ENCODE measurements at regions not wholly inside any gene's neighbourhood (a gene's known extent, or its start where the extent isn't known, plus 50 kb on each side); places are given as distances from the start of the nearest gene placed in this dataset.

GRCh38 chr13:76335463-76335862 is 550.7 kb downstream of the KCTD12 start (continued):
- TF ChIP-seq REST (IDR thresholded peaks at IDR 0.05): no peak
- no peak for TF ChIP-seq FOXA2 (IDR thresholded peaks at IDR 0.05)
- TF ChIP-seq HNF4A (conservative IDR thresholded peaks at IDR 0.05): no peak

- H3K9me3 ChIP-seq (ENCODE audit: control insufficient read depth in 4 of 4, low read length in 3 of 4): peaks cover 0 to 6% (median 0%) of the 10 kb centered on the region in 4 donors
- TF ChIP-seq RXRA (IDR thresholded peaks at IDR 0.05): no peak
- H3K27me3 ChIP-seq (ENCODE audit: control insufficient read depth in 4 of 4, insufficient read depth in 4 of 4, low read length in 3 of 4): no peaks in the 10 kb centered on the region
- H3K27ac ChIP-seq (ENCODE audit: low read depth in 1 of 2, low read length in 2 of 2): no peak overlapping the region
- no peak for DNase-seq (ENCODE audit: low spot score)
- H3K9ac ChIP-seq (ENCODE audit: low read depth in 1 of 2, low read length in 2 of 2): no peak overlapping the region
- no peaks in the 10 kb centered on the region for H3K36me3 ChIP-seq (ENCODE audit: control insufficient read depth in 4 of 4, insufficient read depth in 3 of 4, low read depth in 1 of 4, low read length in 3 of 4)
- 45% methylated on average over 1 of the region's 1 CpG for WGBS
- H3K4me3 ChIP-seq (ENCODE audit: low read depth in 1 of 3, low read length in 3 of 3): no peak overlapping the region
- H3K4me1 ChIP-seq (ENCODE audit: control insufficient read depth in 4 of 4, insufficient read depth in 4 of 4, low read length in 3 of 4): no peaks in the 10 kb centered on the region
These were observed 554.1 kb downstream of the KCTD12 start for GRCh38 chr13:76331943-76332712.

- no peak overlapping the region for H3K27ac ChIP-seq (ENCODE audit: low read depth in 1 of 2, low read length in 2 of 2)
- H3K4me3 ChIP-seq (ENCODE audit: low read depth in 1 of 3, low read length in 3 of 3): no peak overlapping the region
- no peaks in the 10 kb centered on the region for H3K4me1 ChIP-seq (ENCODE audit: control insufficient read depth in 4 of 4, insufficient read depth in 4 of 4, low read length in 3 of 4)
- TF ChIP-seq, protein P1, sequence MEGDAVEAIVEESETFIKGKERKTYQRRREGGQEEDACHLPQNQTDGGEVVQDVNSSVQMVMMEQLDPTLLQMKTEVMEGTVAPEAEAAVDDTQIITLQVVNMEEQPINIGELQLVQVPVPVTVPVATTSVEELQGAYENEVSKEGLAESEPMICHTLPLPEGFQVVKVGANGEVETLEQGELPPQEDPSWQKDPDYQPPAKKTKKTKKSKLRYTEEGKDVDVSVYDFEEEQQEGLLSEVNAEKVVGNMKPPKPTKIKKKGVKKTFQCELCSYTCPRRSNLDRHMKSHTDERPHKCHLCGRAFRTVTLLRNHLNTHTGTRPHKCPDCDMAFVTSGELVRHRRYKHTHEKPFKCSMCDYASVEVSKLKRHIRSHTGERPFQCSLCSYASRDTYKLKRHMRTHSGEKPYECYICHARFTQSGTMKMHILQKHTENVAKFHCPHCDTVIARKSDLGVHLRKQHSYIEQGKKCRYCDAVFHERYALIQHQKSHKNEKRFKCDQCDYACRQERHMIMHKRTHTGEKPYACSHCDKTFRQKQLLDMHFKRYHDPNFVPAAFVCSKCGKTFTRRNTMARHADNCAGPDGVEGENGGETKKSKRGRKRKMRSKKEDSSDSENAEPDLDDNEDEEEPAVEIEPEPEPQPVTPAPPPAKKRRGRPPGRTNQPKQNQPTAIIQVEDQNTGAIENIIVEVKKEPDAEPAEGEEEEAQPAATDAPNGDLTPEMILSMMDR (IDR thresholded peaks at IDR 0.05; ENCODE audit: low read depth, low read length, missing input control): no peak
- TF ChIP-seq RAD21 (IDR thresholded peaks at IDR 0.05) (no peak), TAF1 (conservative IDR thresholded peaks at IDR 0.05) (no peak), EGR1 (IDR thresholded peaks at IDR 0.05; ENCODE audit: low read depth in 2 of 2) (no peak), FOXA2 (IDR thresholded peaks at IDR 0.05) (no peak), JUND (IDR thresholded peaks at IDR 0.05) (no peak), REST (IDR thresholded peaks at IDR 0.05) (no peak), HNF4G (IDR thresholded peaks at IDR 0.05) (no peak), YY1 (IDR thresholded peaks at IDR 0.05) (no peak), RXRA (IDR thresholded peaks at IDR 0.05) (no peak), HNF4A (conservative IDR thresholded peaks at IDR 0.05) (no peak)
- TF ChIP-seq, protein P2, sequence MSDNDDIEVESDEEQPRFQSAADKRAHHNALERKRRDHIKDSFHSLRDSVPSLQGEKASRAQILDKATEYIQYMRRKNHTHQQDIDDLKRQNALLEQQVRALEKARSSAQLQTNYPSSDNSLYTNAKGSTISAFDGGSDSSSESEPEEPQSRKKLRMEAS (IDR thresholded peaks at IDR 0.05): no peak
- H3K27me3 ChIP-seq (ENCODE audit: control insufficient read depth in 4 of 4, insufficient read depth in 4 of 4, low read length in 3 of 4): peaks cover 0 to 2% (median 0%) of the 10 kb centered on the region in 4 donors
- no peak for DNase-seq (ENCODE audit: low spot score)
- H3K36me3 ChIP-seq (ENCODE audit: control insufficient read depth in 4 of 4, insufficient read depth in 3 of 4, low read depth in 1 of 4, low read length in 3 of 4): no peaks in the 10 kb centered on the region
- 68% methylated on average over 2 of the region's 2 CpGs for WGBS
- H3K9ac ChIP-seq (ENCODE audit: low read depth in 1 of 2, low read length in 2 of 2): no peak overlapping the region
- peaks cover 0 to 6% (median 0%) of the 10 kb centered on the region in 4 donors for H3K9me3 ChIP-seq (ENCODE audit: control insufficient read depth in 4 of 4, low read length in 3 of 4)
These were observed 555.4 kb downstream of the KCTD12 start for GRCh38 chr13:76330761-76331160.

All from liver (tissue), 8 donors.